Calu3 (cell line): ENCODE measurements at regions not wholly inside any gene's neighbourhood (a gene's known extent, or its start where the extent isn't known, plus 50 kb on each side); places are given as distances from the start of the nearest gene placed in this dataset.
"Not testable (repeated sequence)": the region's sequence is repeated elsewhere in the genome, so short reads cannot be mapped to it uniquely, and the experiment has no call there.

Source experiments
- BruUV-seq: library from RNA; stranded (reverse); fragments of 400-500 nt; replicated peaks from 2 replicates; lab custom pipeline; 2021; lab: Mats Ljungman, UMichigan
- CTCF ChIA-PET: fragments of 300-600 bp; sonication (Branson Sonifier 250); formaldehyde crosslinking; loops from one replicate; lab custom pipeline; 2022; ENCODE audit warnings: antibody characterized with exemption; lab: Charles Lee
- DNase-seq: peaks from one replicate; pipeline ENCODE4 v3.0.0; 2022
- H3K27ac Mint-ChIP-seq: one replicate; pipeline ENCODE4 v1.8.0; 2022; ENCODE audit warnings: mixed read lengths; ENCODE audit not compliant: unreplicated experiment
- H3K27me3 Mint-ChIP-seq: one replicate; pipeline ENCODE4 v1.8.0; 2022; ENCODE audit warnings: mixed read lengths; ENCODE audit not compliant: unreplicated experiment
- H3K36me3 Mint-ChIP-seq: one replicate; pipeline ENCODE4 v1.8.0; 2022; ENCODE audit warnings: mild to moderate bottlenecking, moderate library complexity, mixed read lengths; ENCODE audit not compliant: insufficient read depth, unreplicated experiment
- H3K4me1 Mint-ChIP-seq: one replicate; pipeline ENCODE4 v1.8.0; 2022; ENCODE audit warnings: mild to moderate bottlenecking, low read depth, mixed read lengths; ENCODE audit not compliant: unreplicated experiment
- H3K4me3 Mint-ChIP-seq: one replicate; pipeline ENCODE4 v1.8.0; 2022; ENCODE audit warnings: mild to moderate bottlenecking, low read depth, moderate library complexity, mixed read lengths; ENCODE audit not compliant: unreplicated experiment
- H3K9me3 Mint-ChIP-seq: one replicate; pipeline ENCODE4 v1.8.0; 2022; ENCODE audit warnings: low read depth, mixed read lengths; ENCODE audit not compliant: unreplicated experiment
- intact Hi-C: fragments of 100-400 bp; cut with micrococcal nuclease; formaldehyde crosslinking; loops from one replicate; pipeline ENCODE4 v1.10.0; 2022; ENCODE audit not compliant: unreplicated experiment
- TF ChIP-seq, protein P1 (sequence below): fragments of 200-600 bp; IDR thresholded peaks from one replicate; pipeline ENCODE4 v1.8.0; 2022; ENCODE audit warnings: antibody characterized with exemption; ENCODE audit not compliant: unreplicated experiment

DNA sequence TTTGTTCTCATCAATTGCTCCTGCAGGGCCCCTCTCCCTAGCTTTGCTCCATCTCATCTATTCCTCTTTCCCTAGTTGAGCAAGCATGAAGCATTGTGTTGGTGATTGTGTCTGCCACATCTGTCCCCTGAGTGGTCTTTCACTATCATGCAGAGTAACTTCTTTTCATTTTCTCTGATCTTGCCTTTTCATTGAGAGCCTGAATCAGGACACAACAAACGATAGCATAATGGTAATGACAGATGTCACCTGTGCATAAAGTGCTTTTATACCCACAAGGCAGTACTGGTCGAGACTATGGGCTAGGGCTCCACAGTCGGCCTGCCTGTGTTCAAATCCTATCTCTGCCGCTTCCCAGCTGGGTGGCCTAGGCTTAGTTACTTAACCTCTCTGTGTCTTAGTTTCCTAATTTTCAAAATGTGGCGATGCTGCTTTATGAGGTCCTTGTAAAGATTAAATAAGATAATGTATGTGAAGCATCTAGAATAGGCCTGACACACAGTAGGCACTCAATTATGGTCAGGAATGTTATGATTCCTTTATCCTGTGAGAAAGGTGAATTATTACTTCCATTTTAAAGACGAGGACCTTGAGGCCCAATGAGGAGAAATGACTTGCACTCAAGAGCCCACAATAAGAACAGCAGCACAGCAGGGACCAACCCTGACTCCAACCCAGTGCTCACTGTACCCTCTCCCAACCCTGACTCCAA lies 137.1 kb upstream of the ZNF618 start:
- no TSS peak for BruUV-seq
- H3K27ac Mint-ChIP-seq = no peak overlapping the region
- TF ChIP-seq, protein P1, sequence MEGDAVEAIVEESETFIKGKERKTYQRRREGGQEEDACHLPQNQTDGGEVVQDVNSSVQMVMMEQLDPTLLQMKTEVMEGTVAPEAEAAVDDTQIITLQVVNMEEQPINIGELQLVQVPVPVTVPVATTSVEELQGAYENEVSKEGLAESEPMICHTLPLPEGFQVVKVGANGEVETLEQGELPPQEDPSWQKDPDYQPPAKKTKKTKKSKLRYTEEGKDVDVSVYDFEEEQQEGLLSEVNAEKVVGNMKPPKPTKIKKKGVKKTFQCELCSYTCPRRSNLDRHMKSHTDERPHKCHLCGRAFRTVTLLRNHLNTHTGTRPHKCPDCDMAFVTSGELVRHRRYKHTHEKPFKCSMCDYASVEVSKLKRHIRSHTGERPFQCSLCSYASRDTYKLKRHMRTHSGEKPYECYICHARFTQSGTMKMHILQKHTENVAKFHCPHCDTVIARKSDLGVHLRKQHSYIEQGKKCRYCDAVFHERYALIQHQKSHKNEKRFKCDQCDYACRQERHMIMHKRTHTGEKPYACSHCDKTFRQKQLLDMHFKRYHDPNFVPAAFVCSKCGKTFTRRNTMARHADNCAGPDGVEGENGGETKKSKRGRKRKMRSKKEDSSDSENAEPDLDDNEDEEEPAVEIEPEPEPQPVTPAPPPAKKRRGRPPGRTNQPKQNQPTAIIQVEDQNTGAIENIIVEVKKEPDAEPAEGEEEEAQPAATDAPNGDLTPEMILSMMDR = no peak
- H3K4me3 Mint-ChIP-seq = no peak overlapping the region
- no peaks in the 10 kb centered on the region for H3K4me1 Mint-ChIP-seq
- no peaks in the 10 kb centered on the region for H3K9me3 Mint-ChIP-seq
- intact Hi-C loops = loop anchor here (5.0 kb wide), 1 partner anchor 308 kb away; no protein-coding TSS in a partner anchor
- DNase-seq = no peak
- CTCF ChIA-PET = no interaction called here
- peaks cover 6% of the 10 kb centered on the region for H3K36me3 Mint-ChIP-seq
- H3K27me3 Mint-ChIP-seq = peaks cover 48% of the 10 kb centered on the region

DNA sequence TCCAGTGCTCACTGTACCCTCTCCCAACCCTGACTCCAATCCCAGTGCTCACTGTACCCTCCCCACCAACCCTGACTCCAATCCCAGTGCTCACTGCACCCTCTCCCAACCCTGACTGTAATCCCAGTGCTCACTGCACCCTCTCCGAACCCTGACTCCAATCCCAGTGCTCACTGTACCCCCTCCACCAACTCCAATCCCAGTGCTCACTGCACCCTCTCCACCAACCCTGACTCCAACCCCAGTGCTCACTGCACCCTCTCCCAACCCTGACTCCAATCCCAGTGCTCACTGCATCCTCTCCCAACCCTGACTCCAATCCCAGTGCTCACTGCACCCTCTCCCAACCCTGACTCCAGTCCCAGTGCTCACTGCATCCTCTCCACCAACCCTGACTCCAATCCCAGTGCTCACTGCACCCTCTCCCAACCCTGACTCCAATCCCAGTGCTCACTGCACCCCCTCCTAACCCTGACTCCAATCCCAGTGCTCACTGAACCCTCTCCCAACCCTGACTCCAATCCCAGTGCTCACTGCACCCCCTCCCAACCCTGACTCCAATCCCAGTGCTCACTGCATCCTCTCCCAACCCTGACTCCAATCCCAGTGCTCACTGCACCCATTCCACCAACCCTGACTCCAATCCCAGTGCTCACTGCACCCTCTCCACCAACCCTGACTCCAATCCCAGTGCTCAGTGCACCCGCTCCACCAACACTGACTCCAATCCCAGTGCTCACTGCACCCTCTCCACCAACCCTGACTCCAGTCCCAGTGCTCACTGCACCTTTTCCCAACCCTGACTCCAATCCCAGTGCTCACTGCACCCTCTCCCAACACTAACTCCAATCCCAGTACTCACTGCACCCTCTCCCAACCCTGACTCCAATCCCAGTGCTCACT lies 136.3 kb upstream of the ZNF618 start:
- H3K36me3 Mint-ChIP-seq, H3K9me3 Mint-ChIP-seq, H3K4me1 Mint-ChIP-seq, H3K27ac Mint-ChIP-seq, H3K4me3 Mint-ChIP-seq, DNase-seq, BruUV-seq, CTCF ChIA-PET: not testable (repeated sequence)
- H3K27me3 Mint-ChIP-seq = peaks cover 48% of the 10 kb centered on the region
- intact Hi-C loops = loop anchor here (5.0 kb wide), 1 partner anchor 307 kb away; no protein-coding TSS in a partner anchor

DNA sequence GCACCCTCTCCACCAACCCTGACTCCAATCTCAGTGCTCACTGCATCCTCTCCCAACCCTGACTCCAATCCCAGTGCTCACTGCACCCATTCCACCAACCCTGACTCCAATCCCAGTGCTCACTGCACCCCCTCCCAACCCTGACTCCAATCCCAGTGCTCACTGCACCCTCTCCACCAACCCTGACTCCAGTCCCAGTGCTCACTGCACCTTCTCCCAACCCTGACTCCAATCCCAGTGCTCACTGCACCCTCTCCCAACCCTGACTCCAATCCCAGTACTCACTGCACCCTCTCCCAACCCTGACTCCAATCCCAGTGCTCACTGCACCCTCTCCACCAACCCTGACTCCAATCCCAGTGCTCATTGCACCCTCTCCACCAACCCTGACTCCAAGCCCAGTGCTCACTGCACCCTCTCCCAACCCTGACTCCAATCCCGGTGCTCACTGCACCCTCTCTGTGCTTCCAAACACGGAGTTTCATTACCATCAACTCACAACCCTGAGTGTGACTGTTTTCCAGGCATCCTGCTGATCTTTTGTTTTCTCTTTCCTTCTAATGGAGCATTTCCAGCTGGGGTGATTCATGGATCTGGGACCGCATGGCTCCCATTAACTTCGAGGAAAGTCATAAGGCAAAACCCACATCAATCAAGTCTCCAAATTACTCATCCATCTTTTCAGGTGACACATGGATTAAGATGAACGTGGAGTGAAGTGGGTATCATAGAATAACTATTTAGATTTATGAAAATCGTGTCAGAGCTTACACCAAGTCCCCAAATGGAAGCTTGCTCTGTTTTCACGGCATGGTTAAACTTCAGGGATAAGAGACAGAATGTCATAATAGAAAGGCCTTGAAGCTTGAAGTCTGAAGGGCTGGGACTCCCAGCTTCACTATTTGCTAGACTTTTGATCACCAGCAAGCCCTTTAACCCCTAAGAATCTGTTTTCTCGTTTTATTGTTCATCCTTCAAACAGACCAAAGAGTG lies 135.3 kb upstream of the ZNF618 start:
- H3K36me3 Mint-ChIP-seq, CTCF ChIA-PET, H3K9me3 Mint-ChIP-seq, intact Hi-C loops, BruUV-seq, H3K4me1 Mint-ChIP-seq, DNase-seq, H3K4me3 Mint-ChIP-seq: not testable (repeated sequence)
- H3K27ac Mint-ChIP-seq = peak overlapping the region; percentile 12
- H3K27me3 Mint-ChIP-seq = peaks cover 55% of the 10 kb centered on the region

DNA sequence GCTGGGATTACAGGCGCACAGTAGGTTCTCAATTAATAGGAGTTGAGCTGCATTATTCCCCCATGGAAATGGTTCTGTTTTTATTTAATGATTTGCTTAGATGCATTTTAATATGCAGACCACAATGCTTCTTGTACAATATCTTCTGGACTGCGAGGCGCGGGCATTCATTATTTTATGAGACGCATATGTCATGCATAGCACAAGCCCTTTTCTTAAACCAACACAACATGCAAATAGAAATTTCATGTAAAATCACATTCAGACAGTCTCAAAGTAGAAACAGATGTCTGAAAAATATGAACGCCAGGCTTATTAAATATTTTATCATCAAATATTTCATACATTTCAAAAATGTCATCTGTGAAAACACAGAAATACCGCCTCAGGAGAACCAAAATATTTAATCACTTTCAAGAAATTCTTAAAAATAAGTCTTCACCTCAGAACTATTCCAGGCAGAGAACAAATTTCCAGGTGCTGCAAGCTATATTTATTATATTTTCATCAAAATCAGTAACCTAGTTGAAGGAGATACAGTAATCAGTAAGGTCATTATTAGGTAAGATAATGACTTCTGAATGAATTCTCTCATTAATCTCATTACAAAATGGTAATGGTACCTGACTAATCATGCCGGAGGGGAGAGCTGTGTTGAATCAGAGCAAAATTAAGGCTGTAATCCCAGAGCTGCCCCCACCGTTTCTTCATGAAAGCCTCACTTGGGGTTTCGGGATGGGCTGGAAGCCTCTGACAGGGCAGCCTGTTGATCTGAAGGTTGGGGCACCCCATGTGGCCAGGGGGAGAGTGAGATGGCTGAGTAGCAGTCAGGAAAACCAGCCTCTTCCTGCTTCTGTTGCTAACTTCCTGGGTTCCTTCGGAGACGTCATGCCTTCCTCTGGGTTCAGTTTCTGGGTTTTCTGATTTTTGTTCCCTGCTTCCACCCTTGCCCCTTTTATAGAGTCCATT lies 133.9 kb upstream of the ZNF618 start:
- Mint-ChIP-seq H3K9me3 (no peaks in the 10 kb centered on the region), H3K27me3 (peaks cover 69% of the 10 kb centered on the region), H3K4me3 (no peak overlapping the region), H3K27ac (no peak overlapping the region), H3K4me1 (no peaks in the 10 kb centered on the region), H3K36me3 (peaks cover 6% of the 10 kb centered on the region)
- BruUV-seq = no TSS peak
- intact Hi-C loops = no loop called here
- TF ChIP-seq, protein P1 = no peak
- CTCF ChIA-PET = no interaction called here
- DNase-seq = no peak
